SK-N-MC (cell line): ENCODE measurements at regions not wholly inside any gene's neighbourhood (a gene's known extent, or its start where the extent isn't known, plus 50 kb on each side); places are given as distances from the start of the nearest gene placed in this dataset.

Source experiments
- EZH2 ChIP-seq: fragments of 200-600 bp; sonication (generic); IDR thresholded peaks from one replicate; pipeline ENCODE4 v1.6.1; 2017; ENCODE audit warnings: antibody characterized with exemption
- FOXP2 ChIP-seq: optimal IDR thresholded peaks from 2 replicates; pipeline ENCODE3; 2011; ENCODE audit warnings: mild to moderate bottlenecking, moderate library complexity; ENCODE audit not compliant: insufficient read depth; ENCODE audit errors: extremely low read length, control extremely low read depth
- POLR2AphosphoS5 ChIP-seq: IDR thresholded peaks from 2 replicates; pipeline ENCODE4 v1.6.1; 2012; ENCODE audit warnings: mild to moderate bottlenecking, low read depth, low read length, borderline replicate concordance

- no peak for TF ChIP-seq POLR2AphosphoS5
- no peak for TF ChIP-seq EZH2
- TF ChIP-seq FOXP2: no peak
Measured at GRCh38 chr14:55840821-55841220, 260.8 kb downstream of the KTN1 start.
